GM12878 (cell line): ENCODE measurements at regions not wholly inside any gene's neighbourhood (a gene's known extent, or its start where the extent isn't known, plus 50 kb on each side); places are given as distances from the start of the nearest gene placed in this dataset.
A peak's percentile ranks its signal among the peaks of the same experiment; 100 is the strongest.

Experiments
- ATAC-seq: fragments of 200-7000 bp; cut with Tn5 transposase; 3 replicates; pipeline ENCODE4 v1.9.1; 2020; ENCODE audit warnings: mild to moderate bottlenecking, moderate library complexity
- BruUV-seq: library from RNA; stranded (reverse); fragments of 400-500 nt; replicated peaks from 2 replicates; lab custom pipeline; 2021; lab: Mats Ljungman, UMichigan
- CTCF ChIA-PET: fragments of 300-600 bp; sonication (Branson Sonifier 250); formaldehyde crosslinking; extraction: SDS; loops from one replicate; lab custom pipeline; 2021; ENCODE audit warnings: inconsistent platforms; lab: Yijun Ruan, JAX
- POLR2A ChIA-PET: fragments of 350-600 bp; formaldehyde crosslinking; extraction: SDS; loops from one replicate; lab custom pipeline; 2021; ENCODE audit warnings: inconsistent platforms; lab: Charles Lee
- RAD21 ChIA-PET: fragments of 300-600 bp; sonication (Branson Sonifier 250); formaldehyde crosslinking; loops from one replicate; lab custom pipeline; 2023; ENCODE audit warnings: antibody characterized with exemption; ENCODE audit not compliant: unreplicated experiment; lab: Charles Lee
- SMC1A ChIA-PET: fragments of 300-600 bp; sonication (Branson Sonifier 250); formaldehyde crosslinking; loops from one replicate; lab custom pipeline; 2023; ENCODE audit not compliant: unreplicated experiment, uncharacterized antibody; lab: Charles Lee
- DNase-seq: peaks from one replicate; pipeline ENCODE4 v3.0.0-alpha.2; 2011; ENCODE audit warnings: low read depth, low spot score
- FAIRE-seq: peaks from 3 replicates; lab custom pipeline; 2011; peaks lifted over from hg19 to GRCh38; lab: Jason Lieb, UNC
- H2AFZ ChIP-seq: 2 replicates; pipeline ENCODE4 v1.6.0; 2011; ENCODE audit warnings: low read depth, low read length, control low read depth; ENCODE audit not compliant: control insufficient read depth
- H3K27ac ChIP-seq: 2 replicates; pipeline ENCODE4 v1.5.1; 2011; ENCODE audit warnings: control low read depth; ENCODE audit not compliant: control insufficient read depth, insufficient read depth
- H3K27me3 ChIP-seq, 2 experiments: replicated peaks in 1 of 2; 2 replicates each; pipeline versions ENCODE4 v1.6.0 to v1.6.1; 2011; ENCODE audit warnings: low read length in 1 of 2; ENCODE audit not compliant: control insufficient read depth in 2 of 2, insufficient read depth in 2 of 2
- H3K36me3 ChIP-seq, 2 experiments: 2 replicates each; pipeline ENCODE4 v1.5.1; 2011; ENCODE audit warnings: low read length in 1 of 2; ENCODE audit not compliant: control insufficient read depth in 2 of 2, insufficient read depth in 2 of 2
- H3K4me1 ChIP-seq: 2 replicates; pipeline ENCODE4 v1.6.1; 2011; ENCODE audit warnings: mild to moderate bottlenecking, low read length, moderate library complexity, mixed read lengths; ENCODE audit not compliant: control insufficient read depth, insufficient read depth
- H3K4me2 ChIP-seq: 2 replicates; pipeline ENCODE4 v1.6.0; 2011; ENCODE audit warnings: control low read depth; ENCODE audit not compliant: control insufficient read depth, insufficient read depth
- H3K4me3 ChIP-seq: fragments of 200-600 bp; sonication (generic); 2 replicates; pipeline ENCODE4 v1.5.1; 2016
- H3K79me2 ChIP-seq: 2 replicates; pipeline ENCODE4 v1.6.0; 2011; ENCODE audit warnings: low read length; ENCODE audit not compliant: control insufficient read depth, insufficient read depth
- H3K9ac ChIP-seq: 2 replicates; pipeline ENCODE4 v1.8.0; 2011; ENCODE audit warnings: low read length, control low read depth, mixed read lengths; ENCODE audit not compliant: control insufficient read depth, insufficient read depth
- H3K9me3 ChIP-seq: replicated peaks from 3 replicates; pipeline ENCODE4 v1.5.1; 2011; ENCODE audit warnings: mild to moderate bottlenecking, low read length; ENCODE audit not compliant: control insufficient read depth, insufficient read depth
- H4K20me1 ChIP-seq: 2 replicates; pipeline ENCODE4 v1.6.0; 2011; ENCODE audit not compliant: control insufficient read depth, insufficient read depth
- CREB1 ChIP-seq: IDR thresholded peaks from 2 replicates; pipeline ENCODE4 v1.6.1; 2012; ENCODE audit warnings: low read depth, mild to moderate bottlenecking, inconsistent platforms
- JUNB ChIP-seq: IDR thresholded peaks from 2 replicates; pipeline ENCODE4 v1.6.1; 2016; ENCODE audit warnings: antibody characterized with exemption, mild to moderate bottlenecking
- MTA2 ChIP-seq: fragments of 450-650 bp; IDR thresholded peaks from 2 replicates; pipeline ENCODE4 v1.6.1; 2016; ENCODE audit warnings: low read depth, mild to moderate bottlenecking, moderate library complexity
- RUNX3 ChIP-seq: IDR thresholded peaks from 2 replicates; pipeline ENCODE4 v1.6.1; 2012; ENCODE audit warnings: low read length, inconsistent platforms
- SRF ChIP-seq, 2 experiments: IDR thresholded peaks; 2 replicates each; pipeline ENCODE4 v1.6.1; 2011; ENCODE audit warnings: low read depth in 2 of 2, low read length in 2 of 2, mild to moderate bottlenecking in 1 of 2, moderate library complexity in 1 of 2
- SUPT20H ChIP-seq: IDR thresholded peaks from 2 replicates; pipeline ENCODE4 v1.6.1; 2011; ENCODE audit warnings: low read depth, mild to moderate bottlenecking, low read length, moderate library complexity, borderline replicate concordance; ENCODE audit not compliant: control insufficient read depth
- TARDBP ChIP-seq: IDR thresholded peaks from 2 replicates; pipeline ENCODE4 v1.6.1; 2016; ENCODE audit warnings: borderline replicate concordance
- WGBS: methylation state at CpG from one replicate; pipeline ENCODE4 v1.1.6; 2016; ENCODE audit warnings: low lambda C conversion rate; ENCODE audit not compliant: insufficient replicate concordance, insufficient coverage; ENCODE audit errors: missing lambda C conversion rate; 5-methylcytosine and 5-hydroxymethylcytosine counted together
- in situ Hi-C: fragments of 300-500 bp; cut with MboI; formaldehyde crosslinking; loops from 9 replicates; pipeline ENCODE4 v1.14.3; 2018; ENCODE audit warnings: mixed read lengths
- intact Hi-C: fragments of 100-400 bp; cut with micrococcal nuclease; formaldehyde crosslinking; loops from one replicate; pipeline ENCODE4 v1.14.2; 2022; ENCODE audit not compliant: unreplicated experiment
- TF ChIP-seq, protein P1 (sequence below): fragments of 450-650 bp; formaldehyde crosslinking; IDR thresholded peaks from 2 replicates; pipeline ENCODE4 v1.5.0; 2022; ENCODE audit warnings: mild to moderate bottlenecking, missing genetic modification characterization
- TF ChIP-seq, protein P2 (sequence below): IDR thresholded peaks from 2 replicates; pipeline ENCODE4 v1.6.1; 2011; ENCODE audit warnings: borderline replicate concordance, low read depth, mild to moderate bottlenecking, moderate library complexity, mixed read lengths, low read length; ENCODE audit not compliant: insufficient read depth; ENCODE audit errors: extremely low read length

DNA sequence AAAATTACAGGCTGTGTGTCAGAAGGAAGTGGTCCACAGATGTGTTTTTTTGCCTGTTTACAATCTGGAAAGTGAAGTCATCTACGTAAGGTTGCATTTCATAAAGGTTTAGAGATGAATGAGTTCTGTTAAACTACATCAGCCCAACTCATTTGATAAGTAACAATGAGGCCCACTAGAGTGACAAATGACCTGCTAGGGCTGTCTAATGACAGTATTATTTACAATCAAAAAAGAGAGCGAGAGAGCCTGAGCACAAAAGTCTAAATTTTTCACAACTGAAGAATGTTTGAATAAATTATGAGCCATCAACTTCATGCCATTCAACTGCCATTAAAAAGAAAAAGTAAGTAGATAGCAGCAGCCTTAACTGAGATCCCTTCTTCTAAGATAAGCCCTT, 135.7 kb upstream of the TBL1XR1 start:
- Histone ChIP-seq H2AFZ (no peak overlapping the region), H3K4me1 (peaks cover 11% of the 10 kb centered on the region), H3K27me3 (no peaks in the 10 kb centered on the region), H3K4me3 (no peak overlapping the region), H3K9me3 (no peaks in the 10 kb centered on the region), H3K9ac (no peak overlapping the region), H4K20me1 (no peaks in the 10 kb centered on the region), H3K79me2 (no peaks in the 10 kb centered on the region)
- 95% methylated on average over 2 of the region's 2 CpGs for WGBS
- RAD21 ChIA-PET, result no interaction called here
- POLR2A ChIA-PET, result no interaction called here
- SMC1A ChIA-PET, result interaction anchor here (1.6 kb wide), 1 partner anchor 7 kb away, joined by 3 read pairs; no protein-coding TSS in a partner anchor
- intact Hi-C loops (no loop called here), in situ Hi-C loops (no loop called here)
- FAIRE-seq, result no peak
- no peak for DNase-seq
- BruUV-seq, result no TSS peak
- no peak for TF ChIP-seq CREB1
- TF ChIP-seq JUNB, result peak; percentile 36; the same call in 1 of the 2 replicates
- TF ChIP-seq, all 136 proteins: peak for 1
- CTCF ChIA-PET, result no interaction called here
- Histone ChIP-seq H3K36me3 (no peaks in the 10 kb centered on the region), H3K4me2 (no peak overlapping the region), H3K27ac (no peak overlapping the region)
- ATAC-seq, result no peak

DNA sequence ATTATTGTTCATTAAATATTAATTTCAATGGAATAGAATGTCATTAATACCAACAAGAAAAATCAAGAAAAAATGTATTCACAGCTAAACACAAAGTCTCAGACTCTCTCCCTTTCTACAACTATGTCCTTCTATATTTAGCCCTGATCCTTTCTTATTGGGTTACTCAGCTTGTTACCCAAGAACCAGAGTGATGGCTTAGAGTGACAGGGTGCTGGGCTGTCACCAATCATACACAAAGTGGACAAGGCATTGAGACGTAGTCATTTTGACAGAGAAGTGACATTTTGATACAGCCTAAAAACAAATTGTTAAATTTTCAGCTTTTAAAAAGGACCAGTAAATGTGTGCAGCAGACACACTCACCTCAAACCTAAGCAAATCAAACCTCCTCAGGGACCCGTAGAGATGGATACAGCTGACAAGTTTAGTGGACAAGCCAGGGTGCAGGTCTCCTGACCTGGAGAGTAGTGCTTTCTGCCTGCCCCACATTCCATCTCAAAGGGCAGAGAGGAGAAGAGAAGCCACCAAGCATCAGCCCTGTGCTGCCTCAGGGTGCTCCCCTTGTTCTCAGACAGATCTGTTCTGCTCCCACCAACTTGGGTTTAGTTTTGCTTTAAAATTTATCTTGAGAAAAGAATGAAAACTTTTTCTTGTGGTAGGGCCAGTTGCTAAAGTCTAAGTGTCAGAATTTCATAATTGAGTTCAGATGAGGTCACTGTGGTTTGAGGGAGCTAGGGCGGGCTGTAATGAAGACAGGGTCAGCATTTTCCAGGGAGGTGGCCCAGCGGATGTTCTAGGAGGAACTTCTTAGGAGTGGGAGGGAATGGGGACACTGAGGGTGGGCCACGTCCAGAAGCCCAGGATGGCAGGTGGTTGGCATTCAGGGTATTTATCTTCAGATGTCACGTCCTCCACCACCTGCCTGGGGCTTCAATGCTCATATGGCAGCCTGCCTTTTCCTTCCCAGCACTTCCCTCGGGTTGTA, 136.5 kb upstream of the TBL1XR1 start:
- RAD21 ChIA-PET, result no interaction called here
- WGBS, result 57% methylated on average over 7 of the region's 7 CpGs
- Histone ChIP-seq H3K4me3 (no peak overlapping the region), H3K9ac (no peak overlapping the region), H2AFZ (no peak overlapping the region), H3K79me2 (no peaks in the 10 kb centered on the region), H3K27ac (no peak overlapping the region), H3K9me3 (no peaks in the 10 kb centered on the region), H3K4me1 (peaks cover 20% of the 10 kb centered on the region), H3K27me3 (no peaks in the 10 kb centered on the region), H4K20me1 (no peaks in the 10 kb centered on the region), H3K36me3 (no peaks in the 10 kb centered on the region), H3K4me2 (no peak overlapping the region)
- no peak for DNase-seq
- in situ Hi-C loops (no loop called here), intact Hi-C loops (no loop called here)
- no TSS peak for BruUV-seq
- FAIRE-seq, result no peak
- POLR2A ChIA-PET, result no interaction called here
- no peak for ATAC-seq
- SMC1A ChIA-PET, result interaction anchor here (1.6 kb wide), 1 partner anchor 8 kb away, joined by 3 read pairs; no protein-coding TSS in a partner anchor
- no peak for TF ChIP-seq TARDBP
- TF ChIP-seq SUPT20H, result no peak
- no peak for TF ChIP-seq SRF (IDR thresholded peaks at IDR 0.05; ENCODE audit: low read depth in 2 of 2, low read length in 2 of 2)
- no peak for TF ChIP-seq MTA2
- TF ChIP-seq RUNX3, result peak; percentile 56
- TF ChIP-seq, protein P1, sequence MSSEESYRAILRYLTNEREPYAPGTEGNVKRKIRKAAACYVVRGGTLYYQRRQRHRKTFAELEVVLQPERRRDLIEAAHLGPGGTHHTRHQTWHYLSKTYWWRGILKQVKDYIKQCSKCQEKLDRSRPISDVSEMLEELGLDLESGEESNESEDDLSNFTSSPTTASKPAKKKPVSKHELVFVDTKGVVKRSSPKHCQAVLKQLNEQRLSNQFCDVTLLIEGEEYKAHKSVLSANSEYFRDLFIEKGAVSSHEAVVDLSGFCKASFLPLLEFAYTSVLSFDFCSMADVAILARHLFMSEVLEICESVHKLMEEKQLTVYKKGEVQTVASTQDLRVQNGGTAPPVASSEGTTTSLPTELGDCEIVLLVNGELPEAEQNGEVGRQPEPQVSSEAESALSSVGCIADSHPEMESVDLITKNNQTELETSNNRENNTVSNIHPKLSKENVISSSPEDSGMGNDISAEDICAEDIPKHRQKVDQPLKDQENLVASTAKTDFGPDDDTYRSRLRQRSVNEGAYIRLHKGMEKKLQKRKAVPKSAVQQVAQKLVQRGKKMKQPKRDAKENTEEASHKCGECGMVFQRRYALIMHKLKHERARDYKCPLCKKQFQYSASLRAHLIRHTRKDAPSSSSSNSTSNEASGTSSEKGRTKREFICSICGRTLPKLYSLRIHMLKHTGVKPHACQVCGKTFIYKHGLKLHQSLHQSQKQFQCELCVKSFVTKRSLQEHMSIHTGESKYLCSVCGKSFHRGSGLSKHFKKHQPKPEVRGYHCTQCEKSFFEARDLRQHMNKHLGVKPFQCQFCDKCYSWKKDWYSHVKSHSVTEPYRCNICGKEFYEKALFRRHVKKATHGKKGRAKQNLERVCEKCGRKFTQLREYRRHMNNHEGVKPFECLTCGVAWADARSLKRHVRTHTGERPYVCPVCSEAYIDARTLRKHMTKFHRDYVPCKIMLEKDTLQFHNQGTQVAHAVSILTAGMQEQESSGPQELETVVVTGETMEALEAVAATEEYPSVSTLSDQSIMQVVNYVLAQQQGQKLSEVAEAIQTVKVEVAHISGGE (CRISPR knock-in tag), result no peak
- TF ChIP-seq, protein P2, sequence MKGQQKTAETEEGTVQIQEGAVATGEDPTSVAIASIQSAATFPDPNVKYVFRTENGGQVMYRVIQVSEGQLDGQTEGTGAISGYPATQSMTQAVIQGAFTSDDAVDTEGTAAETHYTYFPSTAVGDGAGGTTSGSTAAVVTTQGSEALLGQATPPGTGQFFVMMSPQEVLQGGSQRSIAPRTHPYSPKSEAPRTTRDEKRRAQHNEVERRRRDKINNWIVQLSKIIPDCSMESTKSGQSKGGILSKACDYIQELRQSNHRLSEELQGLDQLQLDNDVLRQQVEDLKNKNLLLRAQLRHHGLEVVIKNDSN, result no peak
- CTCF ChIA-PET, result no interaction called here
